ENCODE measurements at regions not wholly inside any gene's neighbourhood (a gene's known extent, or its start where the extent isn't known, plus 50 kb on each side); places are given as distances from the start of the nearest gene placed in this dataset.

- no peaks in the 10 kb centered on the region for H4K20me1 ChIP-seq (ENCODE audit: control insufficient read depth, extremely low read depth, insufficient read depth, low read length)
- H3K4me3 ChIP-seq (ENCODE audit: control insufficient read depth in 2 of 3, extremely low read depth in 1 of 3, insufficient read depth in 2 of 3, low read depth in 1 of 3, low read length in 3 of 3), result no peak overlapping the region
- no peak overlapping the region for H3K27ac ChIP-seq (ENCODE audit: control insufficient read depth, insufficient read depth, low read length)
- no peak overlapping the region for H3K4me2 ChIP-seq (ENCODE audit: control insufficient read depth, extremely low read depth, insufficient read depth, low read depth, low read length)
- H3K27me3 ChIP-seq (ENCODE audit: control insufficient read depth, extremely low read depth, insufficient read depth, low read length), result no peaks in the 10 kb centered on the region
- DNase-seq (ENCODE audit: low read depth, low spot score) (no peak), FAIRE-seq (no peak)
- H3K9ac ChIP-seq (ENCODE audit: control insufficient read depth, extremely low read depth, insufficient read depth, low read length), result no peak overlapping the region
- H3K36me3 ChIP-seq (ENCODE audit: control insufficient read depth in 2 of 2, extremely low read depth in 1 of 2, insufficient read depth in 2 of 2, low read length in 2 of 2), result no peaks in the 10 kb centered on the region
- no peaks in the 10 kb centered on the region for H3K9me3 ChIP-seq (ENCODE audit: control insufficient read depth, low read depth, low read length)
- H2AFZ ChIP-seq (ENCODE audit: control insufficient read depth, low read length), result no peak overlapping the region
- TF ChIP-seq CTCF (optimal IDR thresholded peaks at IDR 0.05 in 1 of 3, IDR thresholded peaks at IDR 0.05 in 1 of 3, conservative IDR thresholded peaks at IDR 0.05 in 1 of 3; ENCODE audit: extremely low read depth in 1 of 3, insufficient read depth in 2 of 3, low read length in 3 of 3) (no peak), EZH2 (IDR thresholded peaks at IDR 0.05; ENCODE audit: low read length) (no peak)
- H3K79me2 ChIP-seq (ENCODE audit: control insufficient read depth, insufficient read depth, low read length), result no peaks in the 10 kb centered on the region
- no peaks in the 10 kb centered on the region for H3K4me1 ChIP-seq (ENCODE audit: control insufficient read depth, extremely low read depth, insufficient read depth, low read length)
- H3K9me1 ChIP-seq (ENCODE audit: control insufficient read depth, extremely low read depth, insufficient read depth, low read length), result no peaks in the 10 kb centered on the region
- dilution Hi-C loops (cut with MboI; ENCODE audit: extremely low pct_ligation_motif_present, low sequenced_read_pairs), result no loop called here
Measured at GRCh38 chr16:86316967-86317812, 193.1 kb upstream of the FOXF1 start.

GRCh38 chr16:86317813-86318650 is 192.3 kb upstream of the FOXF1 start:
- no peaks in the 10 kb centered on the region for H3K9me1 ChIP-seq (ENCODE audit: control insufficient read depth, extremely low read depth, insufficient read depth, low read length)
- H3K4me1 ChIP-seq (ENCODE audit: control insufficient read depth, extremely low read depth, insufficient read depth, low read length), result no peaks in the 10 kb centered on the region
- TF ChIP-seq EZH2 (IDR thresholded peaks at IDR 0.05; ENCODE audit: low read length) (no peak), CTCF (optimal IDR thresholded peaks at IDR 0.05 in 1 of 3, IDR thresholded peaks at IDR 0.05 in 1 of 3, conservative IDR thresholded peaks at IDR 0.05 in 1 of 3; ENCODE audit: extremely low read depth in 1 of 3, insufficient read depth in 2 of 3, low read length in 3 of 3) (no peak)
- no peak overlapping the region for H3K9ac ChIP-seq (ENCODE audit: control insufficient read depth, extremely low read depth, insufficient read depth, low read length)
- H3K4me3 ChIP-seq (ENCODE audit: control insufficient read depth in 2 of 3, extremely low read depth in 1 of 3, insufficient read depth in 2 of 3, low read depth in 1 of 3, low read length in 3 of 3), result no peak overlapping the region
- H3K79me2 ChIP-seq (ENCODE audit: control insufficient read depth, insufficient read depth, low read length), result no peaks in the 10 kb centered on the region
- H2AFZ ChIP-seq (ENCODE audit: control insufficient read depth, low read length), result no peak overlapping the region
- dilution Hi-C loops (cut with MboI; ENCODE audit: extremely low pct_ligation_motif_present, low sequenced_read_pairs), result no loop called here
- H3K9me3 ChIP-seq (ENCODE audit: control insufficient read depth, low read depth, low read length), result no peaks in the 10 kb centered on the region
- H3K27ac ChIP-seq (ENCODE audit: control insufficient read depth, insufficient read depth, low read length), result no peak overlapping the region
- no peaks in the 10 kb centered on the region for H3K27me3 ChIP-seq (ENCODE audit: control insufficient read depth, extremely low read depth, insufficient read depth, low read length)
- H4K20me1 ChIP-seq (ENCODE audit: control insufficient read depth, extremely low read depth, insufficient read depth, low read length), result no peaks in the 10 kb centered on the region
- FAIRE-seq, result no peak
- no peak overlapping the region for H3K4me2 ChIP-seq (ENCODE audit: control insufficient read depth, extremely low read depth, insufficient read depth, low read depth, low read length)
- no peak for DNase-seq (ENCODE audit: low read depth, low spot score)
- H3K36me3 ChIP-seq (ENCODE audit: control insufficient read depth in 2 of 2, extremely low read depth in 1 of 2, insufficient read depth in 2 of 2, low read length in 2 of 2), result no peaks in the 10 kb centered on the region

Data from keratinocyte (primary cell).